Stimulated activated CD4-positive, alpha-beta T cell treated with anti-CD3 and anti-CD28 coated beads, Interleukin-4, amount 100 ng/mL, for 48 hours (primary cell): ENCODE measurements at regions not wholly inside any gene's neighbourhood (a gene's known extent, or its start where the extent isn't known, plus 50 kb on each side); places are given as distances from the start of the nearest gene placed in this dataset.
"Not testable (repeated sequence)": the region's sequence is repeated elsewhere in the genome, so short reads cannot be mapped to it uniquely, and the experiment has no call there.

Experiments
- DNase-seq, 2 donors: peaks; one replicate each; pipeline ENCODE4 v3.0.0-alpha.2; 2020; ENCODE audit warnings: low read depth in 2 of 2

DNA sequence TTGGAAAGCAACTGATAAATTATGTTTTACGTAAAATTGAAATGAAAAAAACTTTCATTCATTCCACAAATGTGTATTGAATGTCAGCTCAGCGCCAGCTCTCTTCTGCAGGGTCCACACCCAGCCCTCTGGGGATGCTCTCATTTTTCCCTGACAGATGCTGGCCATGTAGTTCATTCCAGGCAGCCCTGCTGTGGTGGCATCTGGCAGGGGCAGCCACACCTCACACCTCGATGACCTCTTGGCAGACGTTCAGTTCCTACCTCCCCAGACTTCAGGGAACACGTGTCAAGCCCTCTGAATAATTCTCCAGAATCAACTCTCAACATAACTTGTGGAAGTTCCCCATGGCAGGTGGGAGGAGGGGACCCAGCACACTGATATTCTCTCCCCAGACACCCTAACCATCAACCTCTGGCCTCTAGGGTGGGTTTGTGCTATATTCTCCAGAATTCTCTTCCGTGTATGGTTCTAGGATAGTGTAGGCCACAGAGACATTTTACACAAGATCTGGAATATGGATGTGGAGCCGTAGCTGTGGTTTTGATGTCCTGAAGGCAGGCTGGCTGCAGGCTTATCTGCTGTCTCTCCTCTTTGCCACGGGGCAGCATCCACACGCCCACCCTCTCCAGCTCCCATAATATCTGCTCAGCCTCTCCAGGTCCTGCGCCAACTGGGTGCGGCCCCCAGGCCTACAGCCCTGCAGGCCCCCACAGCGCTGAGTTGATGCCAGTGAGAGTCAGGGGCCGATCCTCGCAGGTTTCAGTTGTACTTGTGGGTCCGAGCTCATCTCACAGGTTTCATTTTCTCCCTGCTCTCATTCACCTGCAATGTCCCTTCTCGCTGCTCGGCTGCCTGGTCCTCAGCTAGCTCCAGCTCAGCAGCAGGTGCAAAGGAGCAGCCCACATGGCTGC is 175.8 kb upstream of the ARID1B start:
- DNase-seq: no peak

DNA sequence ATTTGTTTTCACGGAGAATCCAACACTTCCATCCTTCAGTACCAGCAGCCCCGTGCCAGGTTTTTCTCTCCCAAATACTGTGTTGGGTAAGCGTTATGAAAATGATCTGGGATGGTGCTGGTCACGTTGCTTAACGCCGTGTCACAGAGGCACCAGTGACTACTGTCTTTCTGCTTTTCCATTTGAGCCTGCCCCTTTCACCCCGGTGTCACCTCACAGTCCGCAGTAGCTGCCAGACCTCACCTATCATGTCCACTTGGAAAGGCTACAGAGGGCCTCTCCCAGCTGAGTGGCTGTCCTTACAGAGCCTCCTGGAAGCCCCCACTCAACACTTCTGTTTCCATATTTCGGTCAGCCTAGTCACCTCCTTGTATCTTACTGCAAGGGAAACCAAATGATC is 176.5 kb upstream of the ARID1B start:
- DNase-seq: no peak

DNA sequence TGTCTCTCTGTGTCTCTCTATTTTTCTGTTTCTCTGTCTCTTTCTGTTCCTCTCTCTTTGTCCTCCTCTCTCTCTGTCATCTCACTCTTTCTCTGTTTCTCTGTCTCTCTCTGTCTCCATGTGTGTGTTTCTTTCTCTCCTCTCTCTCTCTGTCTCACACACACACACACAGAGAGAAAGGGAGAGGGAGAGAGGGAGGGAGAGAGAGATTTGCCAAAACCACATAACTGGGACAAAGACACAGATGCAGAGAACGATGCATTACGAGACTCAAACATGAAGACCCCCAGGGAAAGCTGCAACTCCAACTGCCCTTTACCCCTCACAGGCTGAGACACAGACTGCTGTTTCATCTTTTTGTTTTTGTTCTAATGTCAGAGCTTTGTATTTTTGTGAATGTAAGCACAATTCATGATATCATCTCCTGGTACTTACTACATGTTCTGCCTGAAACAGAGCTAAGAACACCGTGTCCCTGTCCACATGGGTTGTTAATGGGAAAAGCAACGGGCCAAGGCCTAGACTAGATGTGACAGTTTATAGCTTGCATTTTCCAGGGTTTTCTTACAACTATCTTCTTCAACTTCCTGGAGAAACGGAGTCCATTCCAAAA is 177.1 kb upstream of the ARID1B start:
- no peak for DNase-seq

DNA sequence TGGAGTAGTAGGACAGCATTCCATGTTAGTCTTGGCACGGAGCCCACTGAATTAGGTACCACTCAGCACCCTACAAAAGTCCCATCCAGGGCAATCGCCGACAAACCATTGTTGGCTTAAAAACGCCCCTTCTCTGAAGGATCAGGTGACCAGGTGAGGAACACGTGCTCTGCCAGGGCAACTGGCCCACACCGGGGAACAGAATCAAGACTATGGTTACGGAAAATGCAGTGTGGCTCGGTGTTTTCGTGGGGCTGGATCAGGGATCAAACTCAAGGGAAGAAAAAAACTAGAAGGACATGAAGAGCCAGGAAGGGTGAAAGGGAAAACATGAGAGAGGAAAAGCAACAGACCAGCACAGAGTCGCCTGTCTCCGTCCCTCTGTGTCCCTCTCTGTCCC is 177.8 kb upstream of the ARID1B start:
- DNase-seq: no peak

DNA sequence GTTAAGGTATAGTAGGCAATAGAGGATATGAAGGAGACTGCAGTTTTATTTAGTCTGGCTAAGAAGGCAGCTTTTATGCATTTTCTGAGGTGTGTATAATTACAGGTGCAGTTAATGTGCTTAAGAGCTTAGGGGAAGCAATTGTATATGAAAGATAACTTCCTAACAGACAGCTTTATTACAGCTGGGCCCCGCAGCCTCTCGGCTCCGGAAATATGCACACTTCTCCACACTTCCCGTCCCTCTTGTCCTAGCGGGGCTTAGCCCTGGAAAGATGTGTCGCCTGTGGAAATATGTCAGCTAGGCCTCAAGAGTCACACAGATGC is 178.4 kb upstream of the ARID1B start:
- DNase-seq: no peak

DNA sequence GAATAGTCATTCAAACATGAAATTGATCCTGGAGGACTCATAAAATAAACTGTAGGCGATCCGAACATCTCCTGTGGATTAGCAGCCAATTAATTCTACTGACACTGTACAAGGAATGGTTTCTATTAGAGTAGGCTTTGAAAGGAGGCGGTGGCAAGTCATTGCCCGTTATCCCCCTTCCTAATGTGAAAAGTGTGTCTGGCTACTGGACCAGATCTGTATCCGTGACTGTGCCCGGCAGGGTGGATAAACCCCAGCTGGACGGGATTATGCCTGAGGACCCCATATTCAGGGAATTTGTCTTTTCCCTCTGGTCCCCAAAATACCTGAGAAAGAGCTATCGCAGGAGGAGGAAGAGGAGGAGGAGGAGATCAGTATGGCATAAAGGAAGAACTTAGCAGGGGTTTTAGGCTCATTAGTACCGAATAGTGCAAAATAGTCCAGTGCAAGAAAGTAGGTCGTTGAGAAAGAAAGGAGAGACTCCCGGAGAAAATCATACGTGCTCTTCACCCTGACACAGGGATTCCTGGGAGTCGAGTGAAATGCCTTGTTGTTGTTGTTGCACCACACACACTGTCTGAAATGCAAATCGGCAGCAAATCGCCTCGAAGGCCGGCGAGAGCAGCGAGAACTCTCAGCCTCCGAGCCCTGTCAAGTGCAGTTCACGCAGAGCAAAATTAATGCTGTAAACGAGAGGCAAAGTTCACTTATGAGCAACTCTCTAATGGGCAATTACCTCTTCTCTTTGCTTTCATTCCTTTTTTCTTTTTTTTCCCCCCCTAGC is 178.9 kb upstream of the ARID1B start:
- DNase-seq: no peak

DNA sequence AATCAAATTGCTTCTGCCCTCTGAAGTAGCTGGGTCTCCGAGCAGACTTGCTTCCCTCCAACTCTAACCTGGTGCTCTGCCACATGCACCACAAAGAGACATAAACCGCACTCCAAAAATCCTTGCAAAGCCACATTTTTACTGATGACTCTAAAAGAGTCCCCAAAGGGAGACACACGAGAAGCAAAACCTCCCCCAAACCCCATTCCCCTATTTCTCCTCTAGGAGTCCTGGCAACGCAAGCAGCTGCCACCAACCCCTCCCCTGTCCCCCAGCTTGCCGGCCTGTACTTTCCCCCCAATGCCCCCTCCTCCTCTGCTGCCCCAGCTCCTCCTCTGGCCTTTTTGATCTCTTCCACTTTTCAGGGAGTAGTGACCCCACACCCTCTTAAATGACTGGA is 180.1 kb upstream of the ARID1B start:
- no peak for DNase-seq

DNA sequence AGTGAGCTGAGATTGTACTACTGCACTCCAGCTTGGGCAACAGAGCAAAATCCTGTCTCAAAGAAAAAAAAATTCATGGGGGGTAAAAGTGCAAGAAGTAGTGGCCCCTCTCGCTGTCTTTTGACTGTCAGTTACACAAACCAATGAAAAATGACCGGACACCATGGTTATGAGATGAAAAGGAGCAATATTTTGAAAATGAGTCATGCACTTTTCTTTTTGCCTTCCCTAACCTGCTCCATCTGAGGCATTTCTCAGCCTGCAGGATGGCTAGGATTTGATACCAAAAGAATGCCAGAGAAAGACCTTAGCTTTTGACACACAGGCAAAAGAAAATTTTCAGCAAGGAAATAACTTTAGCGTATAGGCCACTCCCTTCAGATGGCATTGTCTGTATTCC is 181.7 kb upstream of the ARID1B start:
- DNase-seq: no peak

DNA sequence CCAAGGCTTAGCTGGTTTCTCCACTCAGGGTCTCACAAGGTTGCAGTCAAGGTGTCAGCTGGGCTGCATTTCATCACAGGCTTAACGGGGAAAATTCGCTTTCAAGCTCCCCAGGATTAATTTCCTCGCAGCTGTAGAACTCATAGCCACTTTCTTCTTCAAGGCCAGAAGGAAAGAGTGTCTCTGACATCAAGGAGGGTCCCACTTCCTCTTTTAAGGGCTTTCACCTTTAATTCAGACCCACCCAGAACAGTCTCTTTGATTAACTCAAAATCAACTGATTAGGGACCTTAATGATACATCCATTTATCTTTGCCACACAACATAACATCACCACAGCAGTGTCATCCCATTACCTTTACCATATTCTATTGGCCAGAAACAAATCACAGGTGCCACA is 183.3 kb upstream of the ARID1B start:
- DNase-seq: no peak

DNA sequence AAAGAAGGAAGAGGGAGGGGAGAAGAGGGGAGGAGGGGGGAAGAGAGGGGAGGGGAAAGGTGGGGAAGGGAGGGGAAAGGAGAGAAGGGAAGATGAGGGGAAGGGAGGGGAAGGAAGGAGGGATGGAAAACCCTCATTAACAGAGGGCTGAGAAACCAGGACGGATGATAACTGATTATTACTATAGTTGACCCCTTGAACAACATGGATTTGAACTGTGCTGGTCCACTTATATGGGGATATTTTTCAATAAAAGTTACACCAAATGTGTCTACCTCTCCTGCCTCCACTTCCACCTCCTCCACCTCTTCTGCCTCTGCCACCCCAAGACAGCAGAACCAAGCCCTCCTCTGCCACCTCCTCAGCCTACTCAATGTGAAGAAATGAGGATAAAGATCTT is 184.1 kb upstream of the ARID1B start:
- no peak for DNase-seq

DNA sequence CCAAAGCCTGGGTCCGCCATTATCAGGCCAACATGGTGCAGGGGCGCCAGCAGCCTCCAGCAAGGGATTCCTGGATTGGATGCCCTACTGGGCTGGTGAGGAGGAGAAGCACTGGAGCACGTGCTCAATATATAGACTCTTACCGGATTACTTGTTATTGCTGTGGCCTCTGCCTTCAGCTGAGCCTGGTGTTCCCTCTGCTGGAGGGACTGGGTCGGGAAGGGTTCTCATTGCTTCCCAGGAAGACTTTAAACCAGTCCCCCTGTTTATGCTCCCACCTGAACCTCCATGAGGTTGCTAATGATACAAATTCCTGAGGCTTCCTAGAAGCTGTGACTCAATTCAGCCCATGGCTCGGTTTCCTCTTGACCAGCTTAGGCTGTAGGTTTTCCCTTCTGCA is 186.7 kb upstream of the ARID1B start:
- DNase-seq: no peak

DNA sequence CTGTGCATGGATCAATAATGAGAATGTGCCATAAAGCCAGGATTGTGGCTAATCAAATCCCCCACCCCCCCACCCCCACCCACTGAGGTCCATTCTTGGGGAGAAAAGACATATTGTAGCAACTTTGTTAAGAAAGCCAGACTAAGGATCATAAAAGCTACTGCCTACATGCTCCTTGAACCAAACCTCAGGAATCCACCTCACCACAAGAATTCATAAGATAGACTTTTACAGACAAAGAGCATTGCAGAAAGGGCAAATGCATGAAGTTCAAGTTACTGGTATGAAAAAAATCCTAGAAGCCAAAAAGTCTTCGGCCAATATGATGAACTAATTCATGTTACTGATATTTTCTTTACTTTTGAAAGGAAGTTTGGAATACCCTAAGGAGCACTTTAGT is 187.9 kb upstream of the ARID1B start:
- DNase-seq: no peak

DNA sequence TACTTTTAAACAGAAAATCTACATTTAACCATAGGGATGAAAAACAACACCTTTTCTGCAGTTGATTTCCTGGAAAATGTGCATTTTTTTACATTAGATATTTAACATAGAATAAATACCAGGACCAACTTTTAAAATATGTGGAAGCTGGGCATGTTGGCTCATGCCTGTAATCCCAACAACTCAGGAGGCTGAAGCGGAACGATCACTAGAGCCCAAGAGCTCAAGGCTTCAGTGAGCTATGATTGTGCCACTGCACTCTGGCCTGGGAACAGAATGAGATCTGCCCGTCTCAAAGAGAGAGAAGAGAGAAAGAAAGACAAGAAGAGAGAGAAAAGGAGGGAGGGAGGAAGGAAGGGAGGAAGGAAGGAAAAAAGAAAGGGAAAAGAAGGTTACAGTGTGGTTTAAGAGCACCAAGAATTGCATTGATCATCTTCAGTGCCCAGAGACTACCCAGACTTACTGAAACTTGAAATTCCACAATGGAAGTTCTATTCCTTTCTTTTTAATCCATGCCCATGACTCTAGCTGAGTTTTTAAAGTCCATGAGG is 189.4 kb upstream of the ARID1B start:
- DNase-seq: no peak

DNA sequence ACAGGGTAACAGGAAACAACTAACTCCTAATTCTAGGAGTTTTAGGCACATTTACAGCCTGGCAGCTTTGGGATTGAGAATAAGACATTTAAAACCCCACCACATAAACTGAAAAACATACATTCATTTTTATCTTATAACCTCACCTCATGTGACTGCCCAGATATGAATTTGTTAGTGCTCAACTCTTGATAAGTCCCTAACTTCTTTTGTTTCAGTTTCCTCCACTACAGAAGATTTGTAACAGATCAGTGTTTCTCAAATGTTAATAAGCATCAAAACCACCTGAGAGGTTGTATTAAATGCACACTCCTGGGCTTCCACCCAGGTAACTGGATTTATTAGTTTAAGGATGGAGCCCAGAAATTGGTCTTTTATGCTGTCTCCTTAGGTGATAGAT is 190.1 kb upstream of the ARID1B start:
- no peak for DNase-seq

DNA sequence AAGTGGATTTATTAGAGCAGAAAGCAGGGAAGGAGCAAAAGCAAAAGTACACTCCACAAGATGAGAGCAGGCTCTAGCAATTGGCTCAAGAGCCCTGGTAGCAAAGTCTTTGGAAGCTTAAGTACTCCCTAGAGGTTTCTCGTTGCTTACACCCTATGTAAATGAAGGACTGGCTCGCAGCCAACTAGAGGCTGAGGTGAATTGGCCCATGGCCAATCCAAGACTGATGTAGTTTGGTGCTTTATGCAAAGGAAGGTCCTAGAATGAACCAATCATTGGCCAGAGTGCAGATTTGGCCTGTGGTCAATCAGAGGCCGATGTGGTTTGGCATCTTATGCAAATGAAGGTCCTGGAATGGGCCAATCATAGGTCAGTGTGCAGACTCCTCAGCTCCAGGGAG is 191.3 kb upstream of the ARID1B start:
- no peak for DNase-seq

DNA sequence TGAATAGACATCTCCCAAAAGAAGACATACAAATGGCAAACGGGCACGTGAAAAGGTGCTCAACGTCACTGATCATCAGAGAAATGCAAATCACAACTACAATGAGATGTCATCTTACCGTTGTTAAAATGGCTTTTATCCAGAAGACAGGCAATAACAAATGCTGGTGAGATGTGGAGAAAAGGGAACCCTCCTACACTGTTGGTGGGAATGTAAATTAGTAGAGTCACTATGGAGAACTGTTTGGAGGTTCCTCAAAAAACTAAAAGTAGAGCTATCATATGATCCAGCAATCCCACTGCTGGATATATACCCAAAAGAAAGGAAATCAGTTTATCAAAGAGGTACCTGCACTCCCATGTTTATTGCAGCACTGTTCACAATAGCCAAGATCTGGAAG is 193.1 kb upstream of the ARID1B start:
- DNase-seq: not testable (repeated sequence)

DNA sequence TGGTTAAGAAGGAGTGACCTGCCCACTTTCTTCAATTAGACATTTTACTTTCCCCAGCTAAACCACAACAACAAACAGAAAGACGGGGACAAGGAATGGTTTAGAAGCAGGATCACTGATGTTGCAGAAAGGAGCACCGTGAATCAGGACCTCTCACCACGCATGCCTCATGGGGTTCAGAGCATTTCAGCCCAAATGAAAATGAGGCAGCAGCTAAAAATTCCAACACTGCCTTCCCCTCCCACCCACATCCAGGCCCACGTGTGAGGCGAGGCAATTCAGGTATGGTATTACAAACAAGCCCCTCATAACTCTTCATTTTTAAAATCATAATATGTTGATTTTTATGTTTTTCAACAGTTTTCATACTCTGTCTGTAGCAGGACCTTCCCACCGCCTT is 194.1 kb upstream of the ARID1B start:
- DNase-seq: no peak

DNA sequence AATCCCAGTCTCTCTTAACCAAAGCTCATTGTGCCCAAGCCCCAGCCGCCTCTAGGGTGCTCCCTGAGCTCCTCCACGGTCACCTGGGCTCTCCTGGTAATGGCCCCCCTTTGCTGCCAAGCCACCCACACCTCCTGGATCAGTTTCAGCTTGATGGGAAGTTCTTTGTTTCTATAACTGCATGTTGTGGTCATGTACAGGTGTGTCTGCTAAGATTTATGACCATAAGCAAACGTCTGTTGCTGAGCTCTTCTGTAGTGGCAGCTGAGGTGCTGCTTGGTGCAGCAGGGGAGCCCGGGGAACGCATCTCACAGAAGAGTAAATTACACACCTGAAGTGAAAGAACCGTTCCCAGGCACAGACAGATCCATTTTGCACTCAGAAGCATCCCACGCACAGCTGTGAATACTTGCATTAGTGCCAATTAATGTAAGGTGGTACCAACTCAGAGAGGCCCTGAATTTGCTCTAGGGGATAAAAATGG is 194.6 kb upstream of the ARID1B start:
- DNase-seq: no peak

DNA sequence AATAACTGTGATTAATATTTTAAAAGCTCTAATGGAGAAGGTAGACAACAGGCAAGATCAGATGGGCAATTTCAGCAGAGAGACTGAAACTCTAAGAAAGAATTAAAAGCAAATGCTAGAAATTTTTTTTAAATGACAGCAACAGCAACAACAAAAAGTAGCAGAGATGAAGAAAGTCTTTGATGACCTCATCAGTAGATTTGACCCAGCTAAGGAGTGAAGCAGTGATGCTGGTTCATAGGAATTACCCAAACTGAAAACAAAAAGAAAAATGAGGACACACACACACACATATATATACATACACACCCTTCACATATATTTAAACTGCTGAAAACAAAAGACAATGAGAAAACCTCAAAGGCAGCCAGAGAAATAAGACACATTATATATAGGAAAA is 197.6 kb upstream of the ARID1B start:
- DNase-seq: no peak

DNA sequence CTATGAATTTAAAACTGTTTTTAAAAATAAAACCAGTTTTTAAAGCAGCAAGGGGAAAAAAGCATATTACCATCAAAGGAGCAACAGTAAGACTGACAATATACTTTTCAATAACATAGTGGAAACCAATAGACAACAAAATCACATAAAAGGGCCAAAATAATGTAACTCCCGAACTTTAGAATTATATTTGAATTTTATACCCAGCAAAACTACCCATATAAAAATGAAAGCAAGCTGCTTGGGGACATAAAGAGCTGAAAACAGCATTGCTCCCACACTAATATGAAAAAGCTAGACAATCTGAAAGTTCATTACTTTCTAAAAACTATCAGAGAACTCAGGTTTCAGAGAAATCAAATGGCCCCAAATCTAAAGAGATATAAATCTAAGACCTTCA is 199.4 kb upstream of the ARID1B start:
- no peak for DNase-seq

DNA sequence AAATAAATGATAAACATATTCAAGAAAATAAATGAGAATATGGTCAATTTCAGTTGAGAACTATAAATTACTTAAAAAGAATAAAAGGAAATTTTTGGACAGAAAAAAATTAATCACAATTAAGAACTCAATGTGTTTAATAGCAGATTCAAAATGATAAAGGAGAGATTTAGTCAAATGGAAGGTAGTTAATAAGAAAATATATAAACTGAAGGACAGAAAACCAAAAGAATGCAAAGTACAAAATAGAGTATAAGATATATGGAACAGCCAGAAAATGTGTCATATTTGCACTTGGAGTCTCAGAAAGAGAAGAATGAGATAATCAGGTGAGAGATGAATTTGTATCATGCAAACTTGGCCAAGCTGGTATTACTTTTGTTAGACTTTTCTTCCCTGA is 201.8 kb upstream of the ARID1B start:
- DNase-seq: no peak

DNA sequence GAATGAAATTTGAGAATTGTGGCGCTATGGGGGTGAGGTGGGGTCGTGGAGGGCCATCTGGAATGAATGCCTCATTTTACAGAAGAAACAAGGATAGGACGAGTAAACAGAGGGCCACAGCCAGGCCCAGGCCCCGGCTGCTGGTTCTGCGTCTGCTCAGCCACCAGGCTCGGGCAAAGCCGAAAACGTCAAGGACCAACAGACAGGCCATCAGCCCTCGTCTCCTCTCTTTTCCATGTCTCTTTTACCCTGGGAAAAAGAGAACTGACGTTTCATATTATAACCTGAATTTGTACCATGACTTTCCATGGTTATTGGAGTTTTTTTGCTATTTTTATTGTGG is 212.4 kb upstream of the ARID1B start:
- DNase-seq: no peak
